H1 (cell line): ENCODE measurements at regions not wholly inside any gene's neighbourhood (a gene's known extent, or its start where the extent isn't known, plus 50 kb on each side); places are given as distances from the start of the nearest gene placed in this dataset.

Experiments used
- BRCA1 ChIP-seq: IDR thresholded peaks from 2 replicates; pipeline ENCODE4 v1.6.1; 2012; ENCODE audit warnings: low read depth, low read length, improper control_type of control experiment
- CBX8 ChIP-seq: fragments of 300-800, 300-1000 bp; sonication (generic); IDR thresholded peaks from 2 replicates; pipeline ENCODE4 v1.7.1; 2016; ENCODE audit warnings: low read depth, low read length, borderline replicate concordance
- CHD7 ChIP-seq: fragments of 300-600 bp; sonication (generic); IDR thresholded peaks from 2 replicates; pipeline ENCODE4 v1.7.1; 2012; ENCODE audit warnings: low read length, moderate library complexity, mild to moderate bottlenecking, inconsistent platforms; ENCODE audit not compliant: insufficient replicate concordance
- EP300 ChIP-seq, 2 experiments: IDR thresholded peaks; 1 replicate in 1 of 2; 2 replicates in 1 of 2; pipeline ENCODE4 v1.6.1; 2011 to 2012; ENCODE audit warnings: low read depth in 2 of 2, low read length in 2 of 2, mild to moderate bottlenecking in 2 of 2, borderline replicate concordance in 1 of 2, inconsistent platforms in 1 of 2, moderate library complexity in 1 of 2
- GABPA ChIP-seq: IDR thresholded peaks from 2 replicates; pipeline ENCODE4 v1.6.1; 2011; ENCODE audit warnings: mild to moderate bottlenecking, low read length, moderate library complexity, borderline replicate concordance; ENCODE audit not compliant: insufficient read depth
- GTF2F1 ChIP-seq: IDR thresholded peaks from 2 replicates; pipeline ENCODE4 v1.6.1; 2012; ENCODE audit warnings: low read depth, low read length, improper control_type of control experiment, borderline replicate concordance
- HDAC6 ChIP-seq: IDR thresholded peaks from one replicate; pipeline ENCODE4 v1.7.1; 2012; ENCODE audit warnings: low read depth, mild to moderate bottlenecking, inconsistent platforms, low read length, moderate library complexity
- JUN ChIP-seq: IDR thresholded peaks from 2 replicates; pipeline ENCODE4 v1.6.1; 2011; ENCODE audit warnings: low read depth, mild to moderate bottlenecking, improper control_type of control experiment, low read length
- NRF1 ChIP-seq: IDR thresholded peaks from 2 replicates; pipeline ENCODE4 v1.6.1; 2011; ENCODE audit warnings: mild to moderate bottlenecking, low read depth, low read length, improper control_type of control experiment
- SP1 ChIP-seq: IDR thresholded peaks from 2 replicates; pipeline ENCODE4 v1.6.1; 2011; ENCODE audit warnings: low read depth, low read length
- SP2 ChIP-seq: IDR thresholded peaks from 2 replicates; pipeline ENCODE4 v1.6.1; 2012; ENCODE audit warnings: mild to moderate bottlenecking, low read length, inconsistent platforms
- SUZ12 ChIP-seq: fragments of 200-600 bp; sonication (generic); IDR thresholded peaks from 2 replicates; pipeline ENCODE4 v1.6.1; 2012; ENCODE audit warnings: mild to moderate bottlenecking, inconsistent platforms, low read length, moderate library complexity, mixed read lengths

- TF ChIP-seq CHD7 (no peak), CBX8 (no peak), SUZ12 (no peak), SP1 (no peak), GABPA (no peak), EP300 (IDR thresholded peaks at IDR 0.05; ENCODE audit: borderline replicate concordance in 1 of 2, low read depth in 2 of 2, low read length in 2 of 2) (no peak), HDAC6 (no peak), NRF1 (no peak), BRCA1 (no peak), JUN (no peak), SP2 (no peak), GTF2F1 (no peak)
Measured at GRCh38 chr5:125202353-125202752, 455.9 kb upstream of the ZNF608 start (continued).
